NAMALWA (cell line): ENCODE measurements at regions not wholly inside any gene's neighbourhood (a gene's known extent, or its start where the extent isn't known, plus 50 kb on each side); places are given as distances from the start of the nearest gene placed in this dataset.

Experiments used
- DNase-seq: peaks from one replicate; pipeline ENCODE4 v3.0.0-alpha.2; 2015; ENCODE audit warnings: low spot score

DNA sequence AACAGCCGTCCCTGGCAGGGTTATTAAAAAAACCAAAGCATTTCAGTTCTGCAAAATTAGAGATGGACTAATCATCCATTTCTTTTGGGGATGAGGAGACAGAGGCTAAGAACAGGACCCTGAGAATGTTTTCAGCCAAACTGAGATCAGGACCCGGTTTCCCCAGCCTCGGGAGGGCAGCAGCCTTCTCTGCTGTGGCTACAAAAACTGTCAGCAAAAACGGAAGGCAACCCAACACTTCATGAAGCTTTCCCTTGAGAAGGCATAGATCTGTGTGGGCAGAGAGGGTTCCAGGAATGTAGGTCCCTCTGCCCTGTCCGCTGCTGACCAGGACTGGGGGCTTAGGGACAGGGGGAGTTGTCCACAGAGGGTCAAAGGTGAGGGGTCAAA, 313.5 kb downstream of the TCERG1L start:
- no peak for DNase-seq

DNA sequence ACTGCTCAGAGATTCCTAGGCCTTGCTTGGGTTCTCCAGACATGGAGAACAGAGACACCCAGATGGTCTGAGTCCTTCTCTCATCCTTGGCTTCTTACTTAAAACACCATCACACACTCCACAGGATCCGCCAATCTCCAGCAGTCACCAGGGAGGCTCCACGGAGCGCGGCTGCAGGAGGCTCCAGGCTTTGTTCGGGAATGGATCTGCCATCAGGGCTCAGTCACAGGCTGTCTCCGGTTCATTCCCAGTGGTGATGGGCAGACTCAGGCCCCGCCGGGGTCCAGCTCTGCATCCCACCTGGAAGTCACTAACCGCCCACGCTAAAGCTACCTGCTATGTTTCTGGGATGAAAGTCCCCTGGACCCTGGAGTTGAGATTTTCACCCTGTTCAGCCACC, 312.9 kb downstream of the TCERG1L start:
- DNase-seq = no peak

DNA sequence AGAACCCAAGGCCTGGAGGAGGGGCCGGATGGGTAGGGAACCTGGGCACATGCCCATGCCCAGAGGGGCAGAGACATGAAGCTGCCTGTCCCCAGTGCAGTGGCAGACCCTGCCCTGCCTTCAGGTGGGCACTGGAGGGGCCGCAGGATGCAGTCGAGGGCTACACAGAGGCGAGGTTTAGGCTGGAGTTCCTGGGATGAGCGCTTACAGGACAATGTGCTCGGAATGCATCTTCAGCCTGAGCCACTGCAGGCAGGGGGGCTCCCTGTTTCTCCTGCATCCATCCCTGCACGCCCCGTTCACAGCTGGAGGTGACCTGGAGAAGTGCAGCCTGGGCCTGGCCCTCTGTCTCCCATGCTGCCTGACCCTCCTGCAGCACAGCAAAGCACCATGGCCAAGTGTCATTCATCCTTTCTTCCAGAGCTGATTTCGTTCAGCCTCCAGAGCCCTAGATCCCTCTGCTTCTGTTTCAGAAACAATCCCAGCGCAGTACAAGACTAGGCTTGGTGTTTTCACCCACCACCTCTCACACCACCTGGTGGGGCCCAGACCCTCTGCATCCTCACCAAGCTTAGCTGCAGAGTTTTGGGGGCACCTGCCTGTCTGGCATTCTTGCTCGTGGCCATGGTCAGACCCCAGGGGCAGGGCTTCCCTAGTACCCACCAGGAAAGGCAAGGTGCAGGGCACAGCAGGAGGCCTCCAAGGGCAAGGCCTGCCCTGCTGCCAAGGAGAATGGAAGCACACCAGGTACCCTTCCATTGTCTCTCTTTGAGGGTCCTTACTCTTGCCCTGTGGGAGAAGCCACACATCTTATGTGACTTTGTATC, 311.9 kb downstream of the TCERG1L start:
- no peak for DNase-seq

DNA sequence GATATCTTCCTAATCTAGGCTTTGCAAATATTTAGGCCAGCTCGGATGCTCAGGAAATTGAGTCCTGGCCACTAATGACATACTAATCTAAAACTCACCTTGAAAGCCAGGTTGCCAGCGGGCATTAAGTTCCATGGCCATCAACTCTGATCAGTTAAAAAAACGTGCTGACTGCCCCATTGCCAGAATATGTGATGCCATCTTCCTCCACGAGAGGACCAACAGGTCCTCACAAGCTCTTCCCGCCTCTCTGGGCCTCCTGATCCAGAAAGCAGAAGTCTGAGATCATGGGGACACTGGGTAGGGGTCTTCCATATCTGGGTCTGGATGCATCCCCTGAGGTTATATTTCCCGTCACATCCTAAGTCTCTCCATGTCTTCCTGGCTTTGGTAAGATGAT, 311.3 kb downstream of the TCERG1L start:
- no peak for DNase-seq

DNA sequence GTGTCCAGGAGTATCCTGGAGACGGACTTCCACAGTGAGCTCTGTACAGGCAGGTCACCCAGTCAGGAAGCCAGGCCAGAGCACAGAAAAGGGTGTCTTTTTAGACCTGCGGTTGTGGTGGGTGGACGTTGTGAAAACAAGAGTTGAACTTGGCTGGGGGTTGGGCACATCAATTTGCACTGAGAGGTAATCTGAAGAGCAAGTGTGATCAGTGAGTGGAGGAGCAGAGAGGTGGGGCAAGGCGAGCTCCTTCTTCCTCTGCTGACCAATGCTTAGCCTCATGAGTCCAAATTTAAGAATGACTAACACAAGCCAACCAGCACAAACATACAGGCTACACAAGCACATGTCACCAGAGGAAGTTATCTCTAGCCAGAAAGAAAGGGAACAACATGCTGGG, 310.8 kb downstream of the TCERG1L start:
- DNase-seq = no peak

DNA sequence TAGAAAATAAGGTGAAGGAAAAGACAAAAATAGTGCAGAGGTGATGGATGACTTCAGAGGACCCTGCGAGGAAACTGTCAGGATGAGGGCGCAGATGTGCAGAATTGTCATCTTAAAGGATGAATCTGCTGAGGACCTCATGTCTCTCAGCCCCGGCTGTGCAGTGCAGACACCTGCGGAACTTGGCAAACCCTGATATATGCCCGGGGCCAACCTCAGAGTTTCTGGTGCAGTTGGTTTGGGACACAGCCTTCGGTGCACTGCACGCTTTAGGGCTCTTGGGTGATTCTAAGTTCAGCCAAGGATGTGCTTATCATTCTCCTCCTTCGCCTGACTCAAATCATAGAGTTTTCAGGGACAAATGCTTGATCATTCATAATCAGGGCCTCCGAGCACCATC, 310.1 kb downstream of the TCERG1L start:
- DNase-seq = no peak

DNA sequence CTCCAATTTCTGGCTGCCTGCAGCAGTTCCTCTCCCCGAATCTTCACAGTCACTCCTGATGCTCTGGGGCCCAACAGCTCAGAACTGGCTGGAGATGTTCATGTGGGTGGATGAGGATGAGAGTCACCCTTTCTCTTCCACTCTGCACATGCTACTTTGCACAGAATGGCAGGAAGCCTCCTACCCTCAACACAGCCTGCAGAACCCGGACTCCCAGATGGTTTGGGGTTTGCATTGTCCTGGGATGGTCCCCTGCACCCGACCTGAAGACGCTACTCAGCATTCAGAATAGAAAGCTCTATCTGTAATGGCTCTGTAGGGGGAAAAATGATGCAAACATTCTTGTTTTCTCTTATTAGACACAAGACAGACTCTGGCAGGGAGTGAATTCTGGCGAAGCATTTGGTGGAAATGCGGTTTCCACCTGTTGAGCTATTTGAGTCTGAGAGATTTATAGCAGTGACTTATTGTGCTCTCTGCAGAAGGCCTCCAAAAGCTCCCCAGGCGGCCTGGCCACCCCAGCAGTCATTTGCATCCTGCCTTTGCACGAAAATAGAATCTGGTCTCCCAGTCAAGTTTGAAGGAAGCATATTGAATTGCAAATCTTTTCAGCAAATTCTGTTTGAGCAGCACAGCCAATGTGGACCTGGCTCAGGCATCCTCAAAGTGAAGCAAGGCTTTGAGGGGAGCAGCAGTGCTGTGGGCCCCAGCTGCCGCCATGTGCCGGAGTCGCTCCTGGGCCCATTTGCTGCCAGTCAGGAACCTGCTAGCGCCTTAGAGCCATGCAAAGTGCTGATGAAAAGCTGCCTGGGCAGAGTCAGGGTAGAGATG, 309.3 kb downstream of the TCERG1L start:
- no peak for DNase-seq

DNA sequence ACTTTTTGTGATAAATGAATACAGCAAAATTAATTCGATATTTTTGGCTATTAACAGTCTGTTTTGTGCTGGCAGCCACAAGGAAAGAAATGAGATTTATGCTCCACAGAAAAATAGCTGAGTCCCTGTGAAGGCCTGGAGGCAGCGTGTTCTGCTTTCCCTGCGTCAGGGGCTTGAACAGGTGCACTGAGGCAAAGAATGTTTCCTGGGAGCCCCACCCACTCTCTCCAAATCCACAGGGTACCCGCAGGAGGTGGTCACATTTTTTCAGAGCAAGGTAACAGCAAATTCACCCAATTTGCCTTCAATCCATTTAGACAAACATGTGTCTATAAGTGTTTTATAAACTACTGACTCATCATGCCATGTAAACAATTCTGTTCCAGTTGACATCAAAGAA, 308.1 kb downstream of the TCERG1L start:
- DNase-seq = no peak

DNA sequence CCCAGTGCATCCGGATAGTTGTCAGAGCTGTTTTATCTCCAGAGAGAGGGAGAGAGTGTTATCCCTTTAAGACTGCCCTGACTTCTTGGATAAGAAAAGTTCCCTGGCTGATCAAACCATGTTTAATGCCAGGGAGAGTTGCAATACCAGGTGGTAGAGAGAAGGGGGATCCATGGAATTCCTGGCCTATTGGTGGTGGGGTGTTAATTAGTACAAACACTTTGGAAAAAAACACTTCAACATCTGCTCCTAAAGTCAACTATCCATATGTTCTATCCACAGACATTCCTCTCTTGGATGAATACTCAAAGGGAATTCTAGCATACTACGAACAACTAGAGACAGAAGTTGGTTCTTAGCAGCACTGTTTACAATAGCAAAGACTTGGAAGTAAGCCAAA, 307.2 kb downstream of the TCERG1L start:
- DNase-seq = no peak

DNA sequence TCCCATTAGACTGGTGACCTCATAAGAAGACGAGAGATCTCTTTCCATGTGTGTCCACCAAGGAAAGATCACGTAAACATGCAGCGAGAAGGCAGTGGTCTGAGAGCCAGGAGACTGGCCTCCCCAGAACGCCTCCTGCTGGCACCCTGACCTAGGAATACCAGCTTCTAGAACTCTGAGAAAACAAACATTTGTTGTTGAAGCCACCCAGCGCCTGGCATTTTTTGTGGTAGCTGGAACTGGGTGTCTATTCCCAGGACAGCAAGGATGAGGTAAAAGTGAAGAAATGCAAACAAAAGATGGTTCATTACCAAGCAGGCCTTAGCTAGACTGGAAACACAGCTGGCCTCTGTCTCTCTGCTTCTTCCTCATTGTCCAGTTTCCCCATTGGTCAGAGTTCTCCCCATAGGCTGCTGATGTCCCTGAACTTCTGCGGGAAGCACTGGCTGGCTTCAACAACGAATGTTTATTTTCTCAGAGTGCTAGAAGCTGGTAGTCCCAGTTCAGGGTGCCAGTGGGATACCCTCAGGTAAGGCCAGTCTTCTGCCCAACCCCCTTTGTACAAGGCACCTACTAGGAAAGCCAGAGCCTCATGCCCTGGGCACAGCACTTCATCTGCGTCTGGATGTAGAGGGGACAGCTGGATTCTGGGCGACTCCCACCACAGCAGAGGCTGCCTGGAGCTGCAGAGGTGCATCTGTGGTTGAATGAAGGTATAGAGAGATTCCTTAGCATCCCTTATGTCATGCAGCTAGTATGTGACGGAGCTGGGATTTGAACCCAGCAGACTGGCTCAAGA, 304.9 kb downstream of the TCERG1L start:
- DNase-seq = no peak

DNA sequence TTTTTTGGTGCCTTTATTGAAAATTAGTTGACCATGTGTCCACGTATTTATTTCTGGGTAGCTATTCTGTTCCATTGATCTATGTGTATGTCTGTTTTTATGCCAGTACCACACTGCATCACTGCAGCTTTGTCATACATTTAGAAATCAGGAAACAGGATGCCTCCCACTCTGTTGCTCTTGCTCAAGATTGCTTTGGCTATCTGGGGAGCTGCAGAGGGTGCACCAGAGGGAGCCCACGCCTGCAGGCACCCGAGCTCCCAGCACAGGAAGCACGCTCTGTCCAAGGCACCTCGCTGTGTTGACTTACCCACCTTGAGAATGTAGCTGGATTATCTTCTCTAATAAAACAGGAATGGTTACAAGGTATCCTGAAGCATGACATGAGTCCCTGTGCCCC, 301.7 kb downstream of the TCERG1L start:
- DNase-seq = no peak

DNA sequence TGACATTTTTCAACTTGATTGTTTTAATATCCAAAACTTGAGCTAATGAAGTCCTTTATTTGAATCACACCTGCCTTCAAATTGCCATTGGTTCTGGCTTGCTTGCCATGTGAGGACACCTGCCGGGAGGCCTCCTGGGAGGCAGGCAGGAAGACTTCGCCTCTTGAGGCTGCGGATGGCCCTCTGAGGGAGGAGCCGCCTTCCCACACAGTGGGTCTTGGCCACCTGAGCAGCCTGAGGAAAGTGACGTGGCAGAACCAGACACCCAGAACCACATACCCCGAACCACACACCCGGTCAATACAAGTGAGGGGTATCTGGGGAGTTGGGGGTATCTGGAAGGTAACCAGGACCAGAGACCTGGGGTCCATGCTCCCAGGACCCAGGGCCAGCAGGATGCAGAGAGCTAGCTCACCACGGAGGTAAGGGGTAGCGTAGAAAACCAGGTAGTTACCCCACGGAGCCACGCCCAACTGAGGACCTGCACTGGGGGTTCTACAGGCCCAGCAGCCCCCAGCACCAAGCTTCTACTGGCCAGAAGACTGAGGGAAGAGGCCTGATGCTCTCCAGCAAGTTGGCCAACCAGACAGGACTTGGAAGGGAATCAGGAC, 300.5 kb downstream of the TCERG1L start:
- no peak for DNase-seq

DNA sequence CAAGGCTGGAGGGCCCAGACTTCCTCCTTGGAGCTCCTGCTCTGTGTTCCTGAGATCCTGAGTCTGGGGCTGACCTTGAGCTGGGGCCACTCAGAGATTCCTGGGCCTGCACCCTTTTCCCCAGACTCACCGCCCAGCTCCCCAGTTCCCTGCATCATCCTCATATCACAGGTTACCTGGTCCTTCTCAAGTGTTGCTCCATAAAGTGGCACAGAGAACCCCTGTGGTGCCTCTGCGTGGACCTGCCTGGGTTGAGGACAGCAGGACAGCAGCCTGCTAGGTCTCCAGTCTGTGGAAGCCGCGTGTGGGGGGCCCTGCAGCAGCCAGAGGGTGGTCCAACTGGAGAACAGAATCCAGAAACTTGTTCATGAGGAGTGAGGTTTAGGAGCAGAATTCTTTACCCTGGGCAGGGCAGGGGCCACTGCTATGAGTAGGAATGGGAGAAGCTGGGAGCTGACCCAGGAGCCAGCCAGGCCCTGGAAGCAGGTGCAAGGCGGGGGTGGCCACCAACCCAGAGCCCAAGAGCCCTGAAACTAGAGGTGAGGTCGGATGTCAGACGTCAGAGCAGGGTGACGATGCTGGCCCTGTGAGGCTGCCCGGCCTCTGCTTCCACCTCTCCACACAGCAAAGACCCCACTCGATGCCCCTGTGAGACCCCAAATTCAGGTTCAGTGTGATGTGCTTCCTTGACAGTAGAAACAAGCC, 299.4 kb downstream of the TCERG1L start:
- no peak for DNase-seq

DNA sequence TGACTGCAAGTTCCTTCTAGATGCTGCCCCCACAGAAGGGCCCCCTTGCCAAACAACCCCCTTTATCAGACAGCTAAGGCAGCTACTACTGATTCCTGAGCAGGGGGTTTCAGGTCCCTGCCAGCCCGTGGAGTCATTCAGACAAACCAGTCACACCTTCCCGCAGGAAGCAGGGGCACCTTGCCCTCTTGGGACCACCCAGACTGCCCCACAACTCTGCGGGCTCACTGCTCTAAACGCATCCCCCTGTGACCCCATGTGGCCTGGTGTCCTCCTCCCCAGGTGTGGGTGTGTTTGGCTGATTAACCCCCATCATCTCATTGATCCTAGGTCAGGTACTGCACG, 298.9 kb downstream of the TCERG1L start:
- no peak for DNase-seq

DNA sequence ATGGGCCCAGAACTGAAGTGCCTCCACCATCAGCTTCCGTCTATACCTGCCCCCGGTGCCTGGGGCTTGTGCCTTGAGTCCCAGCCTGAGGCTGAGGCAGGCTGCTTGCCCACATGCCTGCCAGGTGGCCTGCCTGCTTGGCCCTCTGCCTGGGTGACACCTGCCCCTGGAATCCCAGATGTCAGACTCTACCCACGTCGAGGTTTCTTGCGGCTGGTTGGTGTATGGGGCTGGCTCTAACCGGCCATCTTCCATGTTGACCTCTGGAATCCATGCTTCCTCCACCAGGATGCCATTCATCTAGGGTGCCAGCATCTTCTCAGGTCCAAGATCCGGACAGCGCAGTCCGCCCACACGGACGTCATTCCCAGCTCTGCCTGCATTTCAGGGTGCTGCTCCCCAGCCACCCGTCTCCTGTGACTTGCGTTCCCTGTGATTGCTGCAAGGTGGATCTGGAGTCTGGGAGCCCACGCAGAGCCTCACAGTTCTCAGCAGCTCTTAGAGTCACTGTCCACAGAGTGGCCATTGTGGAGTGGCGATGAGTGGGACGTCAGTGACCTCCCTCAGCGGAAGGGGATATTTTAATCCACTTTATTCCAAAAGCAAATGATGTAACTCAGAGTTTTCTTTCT, 298.1 kb downstream of the TCERG1L start:
- no peak for DNase-seq

DNA sequence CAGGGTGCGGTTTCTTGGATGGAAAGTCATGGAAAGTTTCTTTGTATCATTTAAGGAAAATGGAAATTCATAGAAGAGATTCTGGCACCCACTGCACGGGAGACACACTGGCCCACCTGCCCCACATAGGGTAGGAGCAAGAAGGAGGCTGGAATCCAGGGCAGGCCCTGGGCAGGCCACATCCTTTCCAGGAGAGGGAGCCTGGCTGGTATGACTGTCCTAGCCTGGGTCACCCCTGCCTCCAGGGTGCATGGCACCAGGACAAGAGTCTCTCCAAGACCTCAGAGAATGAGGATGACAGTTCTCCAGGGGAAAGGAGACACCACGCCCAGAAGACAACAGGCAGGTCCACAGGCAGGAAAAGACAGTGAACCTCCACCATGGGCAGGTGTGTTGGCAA, 297.2 kb downstream of the TCERG1L start:
- no peak for DNase-seq

DNA sequence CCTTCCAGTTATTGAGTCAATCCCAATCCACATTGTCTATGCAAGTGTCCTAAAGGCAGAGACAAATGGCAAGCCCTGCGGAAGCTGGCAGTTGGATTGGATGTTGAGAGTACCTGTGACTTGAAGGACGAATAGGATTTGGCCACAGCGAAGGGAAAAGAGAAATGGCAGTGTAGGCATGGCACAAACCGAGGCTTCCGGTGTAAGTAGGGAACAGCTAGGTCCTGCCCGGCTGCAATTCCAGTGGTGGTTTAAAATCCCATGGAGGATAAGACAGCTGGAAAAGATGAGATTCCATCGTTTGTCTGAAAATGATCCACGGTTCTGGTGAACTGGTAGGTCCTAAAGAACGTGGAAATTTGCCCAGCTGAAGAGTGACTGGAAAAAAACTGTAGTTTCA, 296.2 kb downstream of the TCERG1L start:
- no peak for DNase-seq

DNA sequence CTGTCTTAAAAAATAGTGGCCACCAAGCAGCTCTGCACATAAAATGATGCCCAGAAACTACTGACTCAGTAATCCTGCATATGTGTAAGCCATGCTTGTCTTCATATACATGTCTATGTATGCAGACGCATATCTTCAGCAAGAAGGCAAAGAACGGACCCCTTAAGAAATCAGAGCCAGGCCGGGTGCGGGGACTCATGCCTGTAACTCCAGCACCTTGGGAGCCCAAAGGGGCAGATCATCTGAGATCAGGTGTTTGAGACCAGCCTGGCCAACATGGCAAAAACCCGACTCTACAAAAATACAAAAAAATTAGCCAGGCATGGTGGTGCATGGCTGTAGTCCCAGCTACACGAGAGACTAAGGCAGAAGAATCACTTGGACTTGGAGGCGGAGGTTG, 295.0 kb downstream of the TCERG1L start:
- DNase-seq = no peak

DNA sequence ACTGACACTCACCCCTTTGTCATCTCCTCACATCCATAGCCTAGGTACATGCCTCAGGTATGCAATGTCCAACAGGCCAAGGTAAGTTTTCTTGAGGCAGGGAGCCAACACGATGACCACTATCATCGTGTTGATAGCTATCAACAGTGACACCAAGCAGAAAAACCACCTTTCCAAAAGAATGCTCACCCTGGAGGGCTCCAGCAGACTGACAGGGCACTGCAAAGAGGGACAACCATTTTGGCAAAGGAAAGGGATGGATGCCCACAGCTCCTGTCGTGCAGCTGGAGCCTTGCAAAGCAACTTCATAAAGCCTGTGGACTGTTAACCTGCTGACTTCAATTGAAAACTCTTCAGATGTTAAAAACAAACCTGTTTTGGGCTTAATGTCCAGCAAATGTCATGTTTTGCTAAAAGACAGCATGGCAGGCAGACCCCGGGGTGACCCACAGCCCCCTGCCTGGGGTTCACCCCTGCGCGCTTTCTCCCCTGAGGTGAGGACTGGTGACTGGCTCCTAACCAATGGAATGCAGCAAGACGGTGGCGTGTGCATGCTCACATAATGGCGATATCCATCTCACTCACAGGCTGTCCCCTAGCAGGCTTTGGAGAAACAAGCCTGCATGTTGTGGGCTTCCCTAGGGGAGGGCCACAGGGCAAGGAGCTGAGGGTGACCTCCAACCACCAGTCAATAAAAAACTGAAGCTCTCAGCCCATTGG, 293.8 kb downstream of the TCERG1L start:
- no peak for DNase-seq

DNA sequence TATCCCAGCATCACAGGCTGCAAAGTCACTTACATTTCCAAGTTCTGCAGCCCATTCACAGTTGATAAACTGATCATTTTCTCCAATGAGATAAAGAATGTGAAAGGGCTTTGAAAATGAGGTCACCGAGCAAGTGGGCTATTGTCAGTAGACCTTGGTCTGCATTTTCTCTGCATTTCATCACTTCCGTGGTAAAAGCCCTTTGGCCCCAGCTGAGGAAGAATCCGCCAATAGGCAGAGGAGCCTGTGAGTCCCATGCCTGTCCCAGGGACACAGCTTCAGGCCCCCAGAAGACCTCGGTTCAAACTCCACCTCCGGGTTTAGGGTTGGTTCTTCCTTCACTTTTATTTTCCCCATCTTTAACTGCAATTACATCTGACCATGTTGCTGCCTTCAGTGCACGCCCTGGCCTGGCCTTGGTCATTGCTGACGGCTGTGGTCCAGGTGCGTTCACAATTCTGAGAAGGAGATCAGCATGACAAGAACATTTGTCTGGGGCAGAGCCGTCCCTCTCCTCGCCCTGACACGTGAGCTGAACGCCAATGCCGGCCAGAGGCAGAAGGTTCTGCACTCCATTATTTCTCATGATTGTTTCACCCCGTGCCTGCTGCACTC, 292.5 kb downstream of the TCERG1L start:
- no peak for DNase-seq
